H1 (cell line): ENCODE measurements at regions not wholly inside any gene's neighbourhood (a gene's known extent, or its start where the extent isn't known, plus 50 kb on each side); places are given as distances from the start of the nearest gene placed in this dataset.

Source experiments
- CTCF ChIA-PET: fragments of 300-600 bp; sonication (Branson Sonifier 250); formaldehyde crosslinking; loops from one replicate; lab custom pipeline; 2021; ENCODE audit not compliant: partially characterized antibody; lab: Charles Lee
- POLR2A ChIA-PET: fragments of 300-600 bp; sonication (Branson Sonifier 250); formaldehyde crosslinking; loops from one replicate; lab custom pipeline; 2021; ENCODE audit warnings: inconsistent platforms; ENCODE audit not compliant: partially characterized antibody; lab: Charles Lee
- DNase-seq, 2 experiments: peaks; one replicate each; pipeline versions ENCODE4 v3.0.0 to v3.0.0-alpha.2; 2010 to 2022; ENCODE audit warnings: low spot score in 2 of 2, low read depth in 1 of 2, mixed read lengths in 1 of 2
- FAIRE-seq: peaks from 2 replicates; lab custom pipeline; 2011; peaks lifted over from hg19 to GRCh38; lab: Jason Lieb, UNC
- H2AFZ ChIP-seq: 2 replicates; pipeline ENCODE4 v1.8.1; 2012; ENCODE audit warnings: low read length, inconsistent platforms
- H2AK5ac ChIP-seq: 2 replicates; pipeline ENCODE4 v1.6.1; 2013; ENCODE audit warnings: low read depth, low read length
- H2BK120ac ChIP-seq: replicated peaks from 2 replicates; pipeline ENCODE3; 2013; ENCODE audit warnings: low read depth, low read length, inconsistent platforms
- H2BK12ac ChIP-seq: 2 replicates; pipeline ENCODE4 v1.6.1; 2013; ENCODE audit warnings: low read depth, low read length
- H2BK15ac ChIP-seq: 2 replicates; pipeline ENCODE4 v1.6.1; 2013; ENCODE audit warnings: low read length
- H2BK20ac ChIP-seq: 2 replicates; pipeline ENCODE4 v1.6.1; 2013; ENCODE audit warnings: low read length
- H2BK5ac ChIP-seq: 2 replicates; pipeline ENCODE4 v1.6.1; 2013; ENCODE audit warnings: low read depth, low read length
- H3K14ac ChIP-seq: 2 replicates; pipeline ENCODE4 v1.6.1; 2013; ENCODE audit warnings: inconsistent platforms; ENCODE audit not compliant: insufficient read length
- H3K18ac ChIP-seq: 2 replicates; pipeline ENCODE4 v1.6.1; 2013; ENCODE audit warnings: low read length; ENCODE audit errors: extremely low read depth
- H3K23ac ChIP-seq: 2 replicates; pipeline ENCODE4 v1.6.1; 2013; ENCODE audit warnings: inconsistent platforms; ENCODE audit not compliant: insufficient read length
- H3K23me2 ChIP-seq: 2 replicates; pipeline ENCODE4 v1.6.1; 2013; ENCODE audit warnings: low read depth, low read length
- H3K27ac ChIP-seq: 2 replicates; pipeline ENCODE4 v1.6.1; 2011; ENCODE audit warnings: low read depth, low read length, inconsistent platforms
- H3K27me3 ChIP-seq, 4 experiments: replicated peaks in 1 of 4; 1 replicate in 1 of 4; 2 replicates in 3 of 4; pipeline versions ENCODE4 v1.6.1 to v1.8.1; 2011 to 2013; ENCODE audit warnings: low read length in 3 of 4, mild to moderate bottlenecking in 3 of 4, inconsistent platforms in 2 of 4, mixed read lengths in 2 of 4, moderate library complexity in 1 of 4; ENCODE audit not compliant: control insufficient read depth in 3 of 4, insufficient read depth in 3 of 4; ENCODE audit errors: extremely low read depth in 1 of 4
- H3K36me3 ChIP-seq, 4 experiments: 2 replicates each; pipeline versions ENCODE4 v1.6.1 to v1.8.1; 2011 to 2013; ENCODE audit warnings: mild to moderate bottlenecking in 4 of 4, low read length in 3 of 4, moderate library complexity in 2 of 4, control low read depth in 1 of 4, inconsistent platforms in 1 of 4; ENCODE audit not compliant: insufficient read depth in 4 of 4, control insufficient read depth in 2 of 4
- H3K4ac ChIP-seq: replicated peaks from 2 replicates; pipeline ENCODE3; 2013; ENCODE audit warnings: low read length, low read depth, mixed read lengths, inconsistent platforms; ENCODE audit not compliant: insufficient read length
- H3K4me1 ChIP-seq, 4 experiments: replicated peaks in 1 of 4; 1 replicate in 1 of 4; 2 replicates in 3 of 4; pipeline versions ENCODE4 v1.6.1 to v1.8.1; 2011 to 2013; ENCODE audit warnings: low read length in 3 of 4, inconsistent platforms in 2 of 4, mixed read lengths in 1 of 4; ENCODE audit not compliant: insufficient read depth in 4 of 4, control insufficient read depth in 3 of 4
- H3K4me2 ChIP-seq, 2 experiments: 2 replicates each; pipeline versions ENCODE4 v1.6.1 to v1.8.1; 2011 to 2013; ENCODE audit warnings: low read depth in 2 of 2, low read length in 2 of 2, control low read depth in 1 of 2, inconsistent platforms in 1 of 2, mild to moderate bottlenecking in 1 of 2; ENCODE audit not compliant: insufficient read depth in 1 of 2
- H3K4me3 ChIP-seq, 4 experiments: fragments of 200-600, 300-600 bp in 1 of 4; sonication (generic), shearing (Covaris generic), sonication (Bioruptor Twin) in 1 of 4; 2 replicates each; pipeline versions ENCODE4 v1.5.1 to v1.8.1; 2011 to 2016; ENCODE audit warnings: low read length in 4 of 4, low read depth in 3 of 4, control low read depth in 2 of 4, inconsistent platforms in 2 of 4, mild to moderate bottlenecking in 2 of 4, mixed read lengths in 1 of 4, moderate library complexity in 1 of 4; ENCODE audit not compliant: insufficient read depth in 2 of 4; ENCODE audit errors: extremely low read depth in 1 of 4
- H3K56ac ChIP-seq: replicated peaks from 2 replicates; pipeline ENCODE3; 2013; ENCODE audit warnings: low read depth, mild to moderate bottlenecking, mixed read lengths, low read length, inconsistent platforms; ENCODE audit not compliant: insufficient read length
- H3K79me1 ChIP-seq: 2 replicates; pipeline ENCODE4 v1.6.1; 2013; ENCODE audit warnings: low read depth, low read length, control low read depth
- H3K79me2 ChIP-seq, 2 experiments: 2 replicates each; pipeline versions ENCODE4 v1.6.1 to v1.8.1; 2012 to 2013; ENCODE audit warnings: low read length in 2 of 2, mild to moderate bottlenecking in 2 of 2, inconsistent platforms in 1 of 2; ENCODE audit not compliant: insufficient read depth in 2 of 2, control insufficient read depth in 1 of 2
- H3K9ac ChIP-seq, 4 experiments: replicated peaks in 1 of 4; 1 replicate in 1 of 4; 2 replicates in 3 of 4; pipeline versions ENCODE4 v1.6.1 to v1.8.1; 2011 to 2013; ENCODE audit warnings: low read depth in 3 of 4, low read length in 3 of 4, control low read depth in 2 of 4, mild to moderate bottlenecking in 2 of 4, moderate library complexity in 2 of 4, inconsistent platforms in 1 of 4; ENCODE audit errors: extremely low read depth in 1 of 4
- H3K9me3 ChIP-seq, 2 experiments: 2 replicates each; pipeline versions ENCODE4 v1.6.1 to v1.8.1; 2012 to 2013; ENCODE audit warnings: mild to moderate bottlenecking in 2 of 2, moderate library complexity in 2 of 2, control low read depth in 1 of 2, inconsistent platforms in 1 of 2, low read depth in 1 of 2, low read length in 1 of 2, mixed read lengths in 1 of 2; ENCODE audit not compliant: insufficient read depth in 2 of 2
- H4K20me1 ChIP-seq, 2 experiments: replicated peaks in 1 of 2; 2 replicates each; pipeline versions ENCODE3 to v1.8.1; 2011 to 2013; ENCODE audit warnings: inconsistent platforms in 2 of 2, low read length in 2 of 2, mild to moderate bottlenecking in 1 of 2; ENCODE audit not compliant: insufficient read depth in 2 of 2, control insufficient read depth in 1 of 2
- H4K5ac ChIP-seq: 2 replicates; pipeline ENCODE4 v1.6.1; 2013; ENCODE audit warnings: low read length, low read depth, mixed read lengths, inconsistent platforms; ENCODE audit not compliant: insufficient read length
- H4K8ac ChIP-seq: 2 replicates; pipeline ENCODE4 v1.8.0; 2013; ENCODE audit warnings: mild to moderate bottlenecking, moderate library complexity, low read length, inconsistent platforms; ENCODE audit not compliant: insufficient read depth; ENCODE audit errors: extremely low read depth
- H4K91ac ChIP-seq: replicated peaks from 2 replicates; pipeline ENCODE3; 2013; ENCODE audit warnings: low read length, mixed read lengths, inconsistent platforms; ENCODE audit not compliant: insufficient read length
- WGBS, 2 experiments: shearing (Covaris generic) in 1 of 2; methylation state at CpG; one replicate each; pipeline versions ENCODE4 v1.1.6 to v1.1.7; 2013 to 2015; ENCODE audit warnings: low lambda C conversion rate in 2 of 2, mixed read lengths in 2 of 2, inconsistent platforms in 1 of 2, low coverage in 1 of 2, missing lambda C conversion rate in 1 of 2; ENCODE audit not compliant: insufficient replicate concordance in 2 of 2, insufficient coverage in 1 of 2, insufficient read length in 1 of 2; ENCODE audit errors: extremely low coverage in 1 of 2, missing lambda C conversion rate in 1 of 2; 5-methylcytosine and 5-hydroxymethylcytosine counted together
- TF ChIP-seq, protein P1 (sequence below): fragments of 300-600 bp; sonication (generic); IDR thresholded peaks from 2 replicates; pipeline ENCODE4 v1.7.1; 2012; ENCODE audit warnings: low read length, moderate library complexity, mild to moderate bottlenecking, inconsistent platforms; ENCODE audit not compliant: insufficient replicate concordance

DNA sequence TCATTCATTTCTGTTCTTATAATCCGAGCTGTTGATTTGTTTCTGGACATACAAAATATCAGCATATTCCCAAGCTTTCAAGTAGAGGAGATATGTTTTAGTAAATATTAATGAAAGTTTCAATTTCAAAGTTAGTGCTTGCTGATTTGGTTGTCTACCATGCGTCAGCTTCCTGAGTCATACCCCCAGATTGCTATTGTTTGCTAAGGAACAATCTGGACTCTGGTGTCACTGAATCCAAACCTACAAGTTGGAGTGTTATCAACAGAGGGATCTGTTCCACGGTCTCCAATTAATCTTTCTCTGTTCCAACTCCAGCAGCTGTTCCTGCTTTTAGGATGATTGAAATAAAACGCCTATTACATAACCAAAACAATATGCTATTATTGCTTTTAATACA is 96.1 kb upstream of the FAM9A start:
- Histone ChIP-seq H2BK15ac (no peak overlapping the region), H3K18ac (no peak overlapping the region), H3K36me3 (no peaks in the 10 kb centered on the region), H3K56ac (no peak overlapping the region), H2BK20ac (no peak overlapping the region), H3K4me3 (no peak overlapping the region), H3K9me3 (no peaks in the 10 kb centered on the region; a peak in 1 of 4 replicates), H2AFZ (no peak overlapping the region), H3K4ac (no peak overlapping the region), H2BK5ac (no peak overlapping the region), H3K23ac (no peak overlapping the region), H2AK5ac (no peak overlapping the region), H3K27ac (no peak overlapping the region), H3K4me2 (no peak overlapping the region), H3K23me2 (no peaks in the 10 kb centered on the region), H3K14ac (no peak overlapping the region), H3K27me3 (no peaks in the 10 kb centered on the region), H4K5ac (no peak overlapping the region), H3K9ac (no peak overlapping the region), H4K91ac (no peak overlapping the region), H3K79me1 (no peaks in the 10 kb centered on the region), H2BK12ac (no peak overlapping the region), H2BK120ac (no peak overlapping the region), H4K20me1 (no peaks in the 10 kb centered on the region), H3K4me1 (no peaks in the 10 kb centered on the region), H4K8ac (no peak overlapping the region), H3K79me2 (no peaks in the 10 kb centered on the region)
- ChIA-PET POLR2A (no interaction called here), CTCF (interaction anchor here (0.7 to 1.3 kb wide), 2 partner anchors 18 to 1036 kb away, joined by 3 to 4 read pairs; no protein-coding TSS in a partner anchor)
- 85% methylated on average over 4 of the region's 4 CpGs; no CpG with 5 or more reads in 1 of the 2 experiments for WGBS, 2 experiments
- no peak for FAIRE-seq
- no peak for DNase-seq
- TF ChIP-seq, protein P1, sequence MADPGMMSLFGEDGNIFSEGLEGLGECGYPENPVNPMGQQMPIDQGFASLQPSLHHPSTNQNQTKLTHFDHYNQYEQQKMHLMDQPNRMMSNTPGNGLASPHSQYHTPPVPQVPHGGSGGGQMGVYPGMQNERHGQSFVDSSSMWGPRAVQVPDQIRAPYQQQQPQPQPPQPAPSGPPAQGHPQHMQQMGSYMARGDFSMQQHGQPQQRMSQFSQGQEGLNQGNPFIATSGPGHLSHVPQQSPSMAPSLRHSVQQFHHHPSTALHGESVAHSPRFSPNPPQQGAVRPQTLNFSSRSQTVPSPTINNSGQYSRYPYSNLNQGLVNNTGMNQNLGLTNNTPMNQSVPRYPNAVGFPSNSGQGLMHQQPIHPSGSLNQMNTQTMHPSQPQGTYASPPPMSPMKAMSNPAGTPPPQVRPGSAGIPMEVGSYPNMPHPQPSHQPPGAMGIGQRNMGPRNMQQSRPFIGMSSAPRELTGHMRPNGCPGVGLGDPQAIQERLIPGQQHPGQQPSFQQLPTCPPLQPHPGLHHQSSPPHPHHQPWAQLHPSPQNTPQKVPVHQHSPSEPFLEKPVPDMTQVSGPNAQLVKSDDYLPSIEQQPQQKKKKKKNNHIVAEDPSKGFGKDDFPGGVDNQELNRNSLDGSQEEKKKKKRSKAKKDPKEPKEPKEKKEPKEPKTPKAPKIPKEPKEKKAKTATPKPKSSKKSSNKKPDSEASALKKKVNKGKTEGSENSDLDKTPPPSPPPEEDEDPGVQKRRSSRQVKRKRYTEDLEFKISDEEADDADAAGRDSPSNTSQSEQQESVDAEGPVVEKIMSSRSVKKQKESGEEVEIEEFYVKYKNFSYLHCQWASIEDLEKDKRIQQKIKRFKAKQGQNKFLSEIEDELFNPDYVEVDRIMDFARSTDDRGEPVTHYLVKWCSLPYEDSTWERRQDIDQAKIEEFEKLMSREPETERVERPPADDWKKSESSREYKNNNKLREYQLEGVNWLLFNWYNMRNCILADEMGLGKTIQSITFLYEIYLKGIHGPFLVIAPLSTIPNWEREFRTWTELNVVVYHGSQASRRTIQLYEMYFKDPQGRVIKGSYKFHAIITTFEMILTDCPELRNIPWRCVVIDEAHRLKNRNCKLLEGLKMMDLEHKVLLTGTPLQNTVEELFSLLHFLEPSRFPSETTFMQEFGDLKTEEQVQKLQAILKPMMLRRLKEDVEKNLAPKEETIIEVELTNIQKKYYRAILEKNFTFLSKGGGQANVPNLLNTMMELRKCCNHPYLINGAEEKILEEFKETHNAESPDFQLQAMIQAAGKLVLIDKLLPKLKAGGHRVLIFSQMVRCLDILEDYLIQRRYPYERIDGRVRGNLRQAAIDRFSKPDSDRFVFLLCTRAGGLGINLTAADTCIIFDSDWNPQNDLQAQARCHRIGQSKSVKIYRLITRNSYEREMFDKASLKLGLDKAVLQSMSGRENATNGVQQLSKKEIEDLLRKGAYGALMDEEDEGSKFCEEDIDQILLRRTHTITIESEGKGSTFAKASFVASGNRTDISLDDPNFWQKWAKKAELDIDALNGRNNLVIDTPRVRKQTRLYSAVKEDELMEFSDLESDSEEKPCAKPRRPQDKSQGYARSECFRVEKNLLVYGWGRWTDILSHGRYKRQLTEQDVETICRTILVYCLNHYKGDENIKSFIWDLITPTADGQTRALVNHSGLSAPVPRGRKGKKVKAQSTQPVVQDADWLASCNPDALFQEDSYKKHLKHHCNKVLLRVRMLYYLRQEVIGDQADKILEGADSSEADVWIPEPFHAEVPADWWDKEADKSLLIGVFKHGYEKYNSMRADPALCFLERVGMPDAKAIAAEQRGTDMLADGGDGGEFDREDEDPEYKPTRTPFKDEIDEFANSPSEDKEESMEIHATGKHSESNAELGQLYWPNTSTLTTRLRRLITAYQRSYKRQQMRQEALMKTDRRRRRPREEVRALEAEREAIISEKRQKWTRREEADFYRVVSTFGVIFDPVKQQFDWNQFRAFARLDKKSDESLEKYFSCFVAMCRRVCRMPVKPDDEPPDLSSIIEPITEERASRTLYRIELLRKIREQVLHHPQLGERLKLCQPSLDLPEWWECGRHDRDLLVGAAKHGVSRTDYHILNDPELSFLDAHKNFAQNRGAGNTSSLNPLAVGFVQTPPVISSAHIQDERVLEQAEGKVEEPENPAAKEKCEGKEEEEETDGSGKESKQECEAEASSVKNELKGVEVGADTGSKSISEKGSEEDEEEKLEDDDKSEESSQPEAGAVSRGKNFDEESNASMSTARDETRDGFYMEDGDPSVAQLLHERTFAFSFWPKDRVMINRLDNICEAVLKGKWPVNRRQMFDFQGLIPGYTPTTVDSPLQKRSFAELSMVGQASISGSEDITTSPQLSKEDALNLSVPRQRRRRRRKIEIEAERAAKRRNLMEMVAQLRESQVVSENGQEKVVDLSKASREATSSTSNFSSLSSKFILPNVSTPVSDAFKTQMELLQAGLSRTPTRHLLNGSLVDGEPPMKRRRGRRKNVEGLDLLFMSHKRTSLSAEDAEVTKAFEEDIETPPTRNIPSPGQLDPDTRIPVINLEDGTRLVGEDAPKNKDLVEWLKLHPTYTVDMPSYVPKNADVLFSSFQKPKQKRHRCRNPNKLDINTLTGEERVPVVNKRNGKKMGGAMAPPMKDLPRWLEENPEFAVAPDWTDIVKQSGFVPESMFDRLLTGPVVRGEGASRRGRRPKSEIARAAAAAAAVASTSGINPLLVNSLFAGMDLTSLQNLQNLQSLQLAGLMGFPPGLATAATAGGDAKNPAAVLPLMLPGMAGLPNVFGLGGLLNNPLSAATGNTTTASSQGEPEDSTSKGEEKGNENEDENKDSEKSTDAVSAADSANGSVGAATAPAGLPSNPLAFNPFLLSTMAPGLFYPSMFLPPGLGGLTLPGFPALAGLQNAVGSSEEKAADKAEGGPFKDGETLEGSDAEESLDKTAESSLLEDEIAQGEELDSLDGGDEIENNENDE: no peak
